ENCODE measurements at regions not wholly inside any gene's neighbourhood (a gene's known extent, or its start where the extent isn't known, plus 50 kb on each side); places are given as distances from the start of the nearest gene placed in this dataset.

DNA sequence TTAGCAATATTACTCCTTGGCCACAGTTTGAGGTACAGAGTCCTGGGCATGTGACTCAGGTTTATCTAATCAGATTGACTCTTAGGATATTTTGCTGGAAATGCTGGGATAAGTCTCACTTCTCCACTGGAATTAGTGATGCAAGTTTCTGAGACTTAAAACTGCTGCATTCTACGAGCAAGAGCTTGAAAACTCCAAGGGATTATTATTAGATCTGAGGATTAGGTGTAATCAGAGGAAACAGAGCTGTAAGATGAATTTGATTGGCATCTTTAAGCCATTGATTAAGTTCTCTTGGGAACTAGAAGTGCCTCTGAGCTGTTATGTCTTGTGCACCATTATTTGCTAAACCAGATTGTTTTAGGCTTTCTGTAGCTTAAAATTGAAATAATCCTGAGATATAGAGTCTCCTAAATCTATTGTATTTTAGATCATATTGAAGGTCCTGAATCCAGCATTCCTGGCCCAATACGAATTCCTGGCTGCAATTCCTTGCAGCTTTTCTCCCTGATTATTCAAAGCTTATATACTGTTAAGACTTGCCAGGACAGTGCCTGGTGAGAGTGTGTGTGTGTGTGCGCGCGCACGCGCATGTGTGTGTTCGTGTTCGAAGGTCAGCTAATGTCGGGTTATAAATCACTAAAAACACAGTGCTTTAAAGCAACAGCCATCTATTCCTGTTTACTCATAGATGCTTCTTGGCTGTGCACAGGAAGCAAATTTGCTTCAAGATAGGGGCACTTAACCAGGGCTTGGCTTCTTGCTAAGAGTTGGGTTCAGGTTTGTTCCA is 735.1 kb downstream of the STIM2 start:
- no peak for TF ChIP-seq FOSL2 (IDR thresholded peaks at IDR 0.05)
- no peak for TF ChIP-seq FOSL2 (CRISPR knock-in tag; IDR thresholded peaks at IDR 0.05)
- TF ChIP-seq, protein P1, sequence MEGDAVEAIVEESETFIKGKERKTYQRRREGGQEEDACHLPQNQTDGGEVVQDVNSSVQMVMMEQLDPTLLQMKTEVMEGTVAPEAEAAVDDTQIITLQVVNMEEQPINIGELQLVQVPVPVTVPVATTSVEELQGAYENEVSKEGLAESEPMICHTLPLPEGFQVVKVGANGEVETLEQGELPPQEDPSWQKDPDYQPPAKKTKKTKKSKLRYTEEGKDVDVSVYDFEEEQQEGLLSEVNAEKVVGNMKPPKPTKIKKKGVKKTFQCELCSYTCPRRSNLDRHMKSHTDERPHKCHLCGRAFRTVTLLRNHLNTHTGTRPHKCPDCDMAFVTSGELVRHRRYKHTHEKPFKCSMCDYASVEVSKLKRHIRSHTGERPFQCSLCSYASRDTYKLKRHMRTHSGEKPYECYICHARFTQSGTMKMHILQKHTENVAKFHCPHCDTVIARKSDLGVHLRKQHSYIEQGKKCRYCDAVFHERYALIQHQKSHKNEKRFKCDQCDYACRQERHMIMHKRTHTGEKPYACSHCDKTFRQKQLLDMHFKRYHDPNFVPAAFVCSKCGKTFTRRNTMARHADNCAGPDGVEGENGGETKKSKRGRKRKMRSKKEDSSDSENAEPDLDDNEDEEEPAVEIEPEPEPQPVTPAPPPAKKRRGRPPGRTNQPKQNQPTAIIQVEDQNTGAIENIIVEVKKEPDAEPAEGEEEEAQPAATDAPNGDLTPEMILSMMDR (IDR thresholded peaks at IDR 0.05), result no peak
- no peak for TF ChIP-seq POLR2A (IDR thresholded peaks at IDR 0.05; ENCODE audit: low read length)
- TF ChIP-seq ZSCAN20 (CRISPR knock-in tag; IDR thresholded peaks at IDR 0.05), result no peak
- no peak for TF ChIP-seq HDAC2 (IDR thresholded peaks at IDR 0.05)
